H1 (cell line): ENCODE measurements at regions not wholly inside any gene's neighbourhood (a gene's known extent, or its start where the extent isn't known, plus 50 kb on each side); places are given as distances from the start of the nearest gene placed in this dataset.

ENCODE experiments used
- CTCF ChIA-PET: fragments of 300-600 bp; sonication (Branson Sonifier 250); formaldehyde crosslinking; loops from one replicate; lab custom pipeline; 2021; ENCODE audit not compliant: partially characterized antibody; lab: Charles Lee
- POLR2A ChIA-PET: fragments of 300-600 bp; sonication (Branson Sonifier 250); formaldehyde crosslinking; loops from one replicate; lab custom pipeline; 2021; ENCODE audit warnings: inconsistent platforms; ENCODE audit not compliant: partially characterized antibody; lab: Charles Lee
- DNase-seq, 2 experiments: peaks; one replicate each; pipeline versions ENCODE4 v3.0.0 to v3.0.0-alpha.2; 2010 to 2022; ENCODE audit warnings: low spot score in 2 of 2, low read depth in 1 of 2, mixed read lengths in 1 of 2
- FAIRE-seq: peaks from 2 replicates; lab custom pipeline; 2011; peaks lifted over from hg19 to GRCh38; lab: Jason Lieb, UNC
- H2AFZ ChIP-seq: 2 replicates; pipeline ENCODE4 v1.8.1; 2012; ENCODE audit warnings: low read length, inconsistent platforms
- H2AK5ac ChIP-seq: 2 replicates; pipeline ENCODE4 v1.6.1; 2013; ENCODE audit warnings: low read depth, low read length
- H2BK120ac ChIP-seq: replicated peaks from 2 replicates; pipeline ENCODE3; 2013; ENCODE audit warnings: low read depth, low read length, inconsistent platforms
- H2BK12ac ChIP-seq: 2 replicates; pipeline ENCODE4 v1.6.1; 2013; ENCODE audit warnings: low read depth, low read length
- H2BK15ac ChIP-seq: 2 replicates; pipeline ENCODE4 v1.6.1; 2013; ENCODE audit warnings: low read length
- H2BK20ac ChIP-seq: 2 replicates; pipeline ENCODE4 v1.6.1; 2013; ENCODE audit warnings: low read length
- H2BK5ac ChIP-seq: 2 replicates; pipeline ENCODE4 v1.6.1; 2013; ENCODE audit warnings: low read depth, low read length
- H3K14ac ChIP-seq: 2 replicates; pipeline ENCODE4 v1.6.1; 2013; ENCODE audit warnings: inconsistent platforms; ENCODE audit not compliant: insufficient read length
- H3K18ac ChIP-seq: 2 replicates; pipeline ENCODE4 v1.6.1; 2013; ENCODE audit warnings: low read length; ENCODE audit errors: extremely low read depth
- H3K23ac ChIP-seq: 2 replicates; pipeline ENCODE4 v1.6.1; 2013; ENCODE audit warnings: inconsistent platforms; ENCODE audit not compliant: insufficient read length
- H3K23me2 ChIP-seq: 2 replicates; pipeline ENCODE4 v1.6.1; 2013; ENCODE audit warnings: low read depth, low read length
- H3K27ac ChIP-seq: 2 replicates; pipeline ENCODE4 v1.6.1; 2011; ENCODE audit warnings: low read depth, low read length, inconsistent platforms
- H3K27me3 ChIP-seq, 4 experiments: replicated peaks in 1 of 4; 1 replicate in 1 of 4; 2 replicates in 3 of 4; pipeline versions ENCODE4 v1.6.1 to v1.8.1; 2011 to 2013; ENCODE audit warnings: low read length in 3 of 4, mild to moderate bottlenecking in 3 of 4, inconsistent platforms in 2 of 4, mixed read lengths in 2 of 4, moderate library complexity in 1 of 4; ENCODE audit not compliant: control insufficient read depth in 3 of 4, insufficient read depth in 3 of 4; ENCODE audit errors: extremely low read depth in 1 of 4
- H3K36me3 ChIP-seq, 4 experiments: 2 replicates each; pipeline versions ENCODE4 v1.6.1 to v1.8.1; 2011 to 2013; ENCODE audit warnings: mild to moderate bottlenecking in 4 of 4, low read length in 3 of 4, moderate library complexity in 2 of 4, control low read depth in 1 of 4, inconsistent platforms in 1 of 4; ENCODE audit not compliant: insufficient read depth in 4 of 4, control insufficient read depth in 2 of 4
- H3K4ac ChIP-seq: replicated peaks from 2 replicates; pipeline ENCODE3; 2013; ENCODE audit warnings: low read length, low read depth, mixed read lengths, inconsistent platforms; ENCODE audit not compliant: insufficient read length
- H3K4me1 ChIP-seq, 4 experiments: replicated peaks in 1 of 4; 1 replicate in 1 of 4; 2 replicates in 3 of 4; pipeline versions ENCODE4 v1.6.1 to v1.8.1; 2011 to 2013; ENCODE audit warnings: low read length in 3 of 4, inconsistent platforms in 2 of 4, mixed read lengths in 1 of 4; ENCODE audit not compliant: insufficient read depth in 4 of 4, control insufficient read depth in 3 of 4
- H3K4me2 ChIP-seq, 2 experiments: 2 replicates each; pipeline versions ENCODE4 v1.6.1 to v1.8.1; 2011 to 2013; ENCODE audit warnings: low read depth in 2 of 2, low read length in 2 of 2, control low read depth in 1 of 2, inconsistent platforms in 1 of 2, mild to moderate bottlenecking in 1 of 2; ENCODE audit not compliant: insufficient read depth in 1 of 2
- H3K4me3 ChIP-seq, 4 experiments: fragments of 200-600, 300-600 bp in 1 of 4; sonication (generic), shearing (Covaris generic), sonication (Bioruptor Twin) in 1 of 4; 2 replicates each; pipeline versions ENCODE4 v1.5.1 to v1.8.1; 2011 to 2016; ENCODE audit warnings: low read length in 4 of 4, low read depth in 3 of 4, control low read depth in 2 of 4, inconsistent platforms in 2 of 4, mild to moderate bottlenecking in 2 of 4, mixed read lengths in 1 of 4, moderate library complexity in 1 of 4; ENCODE audit not compliant: insufficient read depth in 2 of 4; ENCODE audit errors: extremely low read depth in 1 of 4
- H3K56ac ChIP-seq: replicated peaks from 2 replicates; pipeline ENCODE3; 2013; ENCODE audit warnings: low read depth, mild to moderate bottlenecking, mixed read lengths, low read length, inconsistent platforms; ENCODE audit not compliant: insufficient read length
- H3K79me1 ChIP-seq: 2 replicates; pipeline ENCODE4 v1.6.1; 2013; ENCODE audit warnings: low read depth, low read length, control low read depth
- H3K79me2 ChIP-seq, 2 experiments: 2 replicates each; pipeline versions ENCODE4 v1.6.1 to v1.8.1; 2012 to 2013; ENCODE audit warnings: low read length in 2 of 2, mild to moderate bottlenecking in 2 of 2, inconsistent platforms in 1 of 2; ENCODE audit not compliant: insufficient read depth in 2 of 2, control insufficient read depth in 1 of 2
- H3K9ac ChIP-seq, 4 experiments: replicated peaks in 1 of 4; 1 replicate in 1 of 4; 2 replicates in 3 of 4; pipeline versions ENCODE4 v1.6.1 to v1.8.1; 2011 to 2013; ENCODE audit warnings: low read depth in 3 of 4, low read length in 3 of 4, control low read depth in 2 of 4, mild to moderate bottlenecking in 2 of 4, moderate library complexity in 2 of 4, inconsistent platforms in 1 of 4; ENCODE audit errors: extremely low read depth in 1 of 4
- H3K9me3 ChIP-seq, 2 experiments: 2 replicates each; pipeline versions ENCODE4 v1.6.1 to v1.8.1; 2012 to 2013; ENCODE audit warnings: mild to moderate bottlenecking in 2 of 2, moderate library complexity in 2 of 2, control low read depth in 1 of 2, inconsistent platforms in 1 of 2, low read depth in 1 of 2, low read length in 1 of 2, mixed read lengths in 1 of 2; ENCODE audit not compliant: insufficient read depth in 2 of 2
- H4K20me1 ChIP-seq, 2 experiments: replicated peaks in 1 of 2; 2 replicates each; pipeline versions ENCODE3 to v1.8.1; 2011 to 2013; ENCODE audit warnings: inconsistent platforms in 2 of 2, low read length in 2 of 2, mild to moderate bottlenecking in 1 of 2; ENCODE audit not compliant: insufficient read depth in 2 of 2, control insufficient read depth in 1 of 2
- H4K5ac ChIP-seq: 2 replicates; pipeline ENCODE4 v1.6.1; 2013; ENCODE audit warnings: low read length, low read depth, mixed read lengths, inconsistent platforms; ENCODE audit not compliant: insufficient read length
- H4K8ac ChIP-seq: 2 replicates; pipeline ENCODE4 v1.8.0; 2013; ENCODE audit warnings: mild to moderate bottlenecking, moderate library complexity, low read length, inconsistent platforms; ENCODE audit not compliant: insufficient read depth; ENCODE audit errors: extremely low read depth
- H4K91ac ChIP-seq: replicated peaks from 2 replicates; pipeline ENCODE3; 2013; ENCODE audit warnings: low read length, mixed read lengths, inconsistent platforms; ENCODE audit not compliant: insufficient read length
- BACH1 ChIP-seq: IDR thresholded peaks from 2 replicates; pipeline ENCODE4 v1.6.1; 2012; ENCODE audit warnings: low read length, improper control_type of control experiment
- CTBP2 ChIP-seq: IDR thresholded peaks from 2 replicates; pipeline ENCODE4 v1.7.0; 2011; ENCODE audit warnings: borderline replicate concordance, mild to moderate bottlenecking, moderate library complexity, mixed read lengths, low read length; ENCODE audit not compliant: insufficient read depth, insufficient read length
- RAD21 ChIP-seq, 2 experiments: IDR thresholded peaks in 1 of 2; conservative IDR thresholded peaks in 1 of 2; 2 replicates each; pipeline ENCODE4 v1.6.1; 2011; ENCODE audit warnings: low read depth in 2 of 2, low read length in 2 of 2, improper control_type of control experiment in 1 of 2, inconsistent platforms in 1 of 2, mild to moderate bottlenecking in 1 of 2, moderate library complexity in 1 of 2
- YY1 ChIP-seq: IDR thresholded peaks from 2 replicates; pipeline ENCODE4 v1.6.1; 2011; ENCODE audit warnings: low read depth, mild to moderate bottlenecking, low read length
- whole genome bisulfite sequencing, 2 experiments: shearing (Covaris generic) in 1 of 2; methylation state at CpG; one replicate each; pipeline versions ENCODE4 v1.1.6 to v1.1.7; 2013 to 2015; ENCODE audit warnings: low lambda C conversion rate in 2 of 2, mixed read lengths in 2 of 2, inconsistent platforms in 1 of 2, low coverage in 1 of 2, missing lambda C conversion rate in 1 of 2; ENCODE audit not compliant: insufficient replicate concordance in 2 of 2, insufficient coverage in 1 of 2, insufficient read length in 1 of 2; ENCODE audit errors: extremely low coverage in 1 of 2, missing lambda C conversion rate in 1 of 2; 5-methylcytosine and 5-hydroxymethylcytosine counted together

GRCh38 chr2:51472300-51472699, 440.4 kb upstream of the NRXN1 start:
- H2AK5ac ChIP-seq = no peak overlapping the region
- H3K56ac ChIP-seq = no peak overlapping the region
- no peaks in the 10 kb centered on the region for H4K20me1 ChIP-seq
- no peak overlapping the region for H3K23ac ChIP-seq
- no peak overlapping the region for H2AFZ ChIP-seq
- no peak overlapping the region for H3K4ac ChIP-seq
- H3K4me1 ChIP-seq = no peaks in the 10 kb centered on the region
- no peaks in the 10 kb centered on the region for H3K27me3 ChIP-seq
- no peaks in the 10 kb centered on the region for H3K23me2 ChIP-seq
- H3K9ac ChIP-seq = no peak overlapping the region
- no peaks in the 10 kb centered on the region for H3K36me3 ChIP-seq
- H3K79me2 ChIP-seq = no peaks in the 10 kb centered on the region
- no peaks in the 10 kb centered on the region for H3K9me3 ChIP-seq
- no peak for DNase-seq
- no peak overlapping the region for H4K5ac ChIP-seq
- H2BK15ac ChIP-seq = no peak overlapping the region
- no peak overlapping the region for H2BK5ac ChIP-seq
- H2BK12ac ChIP-seq = no peak overlapping the region
- POLR2A ChIA-PET = no interaction called here
- FAIRE-seq = no peak
- H2BK20ac ChIP-seq = no peak overlapping the region
- CTCF ChIA-PET = no interaction called here
- H3K79me1 ChIP-seq = no peaks in the 10 kb centered on the region
- H3K14ac ChIP-seq = no peak overlapping the region
- no peak overlapping the region for H4K8ac ChIP-seq
- H3K18ac ChIP-seq = no peak overlapping the region
- no peak overlapping the region for H3K27ac ChIP-seq
- 91% methylated on average over 2 of the region's 2 CpGs; no CpG with 5 or more reads in 1 of the 2 experiments for WGBS, 2 experiments
- no peak overlapping the region for H3K4me3 ChIP-seq
- H4K91ac ChIP-seq = no peak overlapping the region
- no peak overlapping the region for H3K4me2 ChIP-seq
- no peak overlapping the region for H2BK120ac ChIP-seq
- TF ChIP-seq CTBP2 = no peak
- TF ChIP-seq YY1 = no peak
- TF ChIP-seq BACH1 = no peak
- no peak for TF ChIP-seq RAD21 (IDR thresholded peaks at IDR 0.05 in 1 of 2, conservative IDR thresholded peaks at IDR 0.05 in 1 of 2; ENCODE audit: low read depth in 2 of 2, low read length in 2 of 2)
